Keratinocyte (primary cell): ENCODE measurements at regions not wholly inside any gene's neighbourhood (a gene's known extent, or its start where the extent isn't known, plus 50 kb on each side); places are given as distances from the start of the nearest gene placed in this dataset.

ENCODE experiments used
- DNase-seq: peaks from one replicate; pipeline ENCODE4 v3.0.0-alpha.2; 2011; ENCODE audit warnings: low read depth, missing footprints, low spot score
- FAIRE-seq: peaks from 2 replicates; lab custom pipeline; 2011; peaks lifted over from hg19 to GRCh38; lab: Jason Lieb, UNC
- H2AFZ ChIP-seq: 2 replicates; pipeline ENCODE4 v1.6.0; 2012; ENCODE audit warnings: low read length, control low read depth, inconsistent platforms; ENCODE audit not compliant: control insufficient read depth
- H3K27ac ChIP-seq: 2 replicates; pipeline ENCODE4 v1.5.1; 2011; ENCODE audit warnings: low read length; ENCODE audit not compliant: control insufficient read depth, insufficient read depth
- H3K27me3 ChIP-seq: 3 replicates; pipeline ENCODE4 v1.6.0; 2011; ENCODE audit warnings: low read length; ENCODE audit not compliant: control insufficient read depth, insufficient read depth; ENCODE audit errors: extremely low read depth
- H3K36me3 ChIP-seq, 2 experiments: 2 replicates in 1 of 2; 3 replicates in 1 of 2; pipeline ENCODE4 v1.5.1; 2011; ENCODE audit warnings: low read length in 2 of 2, mild to moderate bottlenecking in 1 of 2; ENCODE audit not compliant: control insufficient read depth in 2 of 2, insufficient read depth in 2 of 2; ENCODE audit errors: extremely low read depth in 1 of 2
- H3K4me1 ChIP-seq: 3 replicates; pipeline ENCODE4 v1.5.1; 2011; ENCODE audit warnings: low read length; ENCODE audit not compliant: control insufficient read depth, insufficient read depth; ENCODE audit errors: extremely low read depth
- H3K4me2 ChIP-seq: 3 replicates; pipeline ENCODE4 v1.6.0; 2011; ENCODE audit warnings: low read depth, low read length; ENCODE audit not compliant: control insufficient read depth, insufficient read depth; ENCODE audit errors: extremely low read depth
- H3K4me3 ChIP-seq, 3 experiments: fragments of 200-600 bp in 1 of 3; sonication (generic) in 1 of 3; 2 replicates in 2 of 3; 3 replicates in 1 of 3; pipeline ENCODE4 v1.5.1; 2011 to 2016; ENCODE audit warnings: low read length in 3 of 3, mild to moderate bottlenecking in 3 of 3, control low read depth in 2 of 3, inconsistent platforms in 1 of 3, low read depth in 1 of 3, mixed read lengths in 1 of 3, mixed run types in 1 of 3, moderate library complexity in 1 of 3; ENCODE audit not compliant: control insufficient read depth in 2 of 3, insufficient read depth in 2 of 3; ENCODE audit errors: extremely low read depth in 1 of 3
- H3K79me2 ChIP-seq: 2 replicates; pipeline ENCODE4 v1.6.0; 2012; ENCODE audit warnings: low read length; ENCODE audit not compliant: control insufficient read depth, insufficient read depth
- H3K9ac ChIP-seq: 3 replicates; pipeline ENCODE4 v1.6.0; 2011; ENCODE audit warnings: low read length; ENCODE audit not compliant: control insufficient read depth, insufficient read depth; ENCODE audit errors: extremely low read depth
- H3K9me1 ChIP-seq: 3 replicates; pipeline ENCODE4 v1.6.0; 2011; ENCODE audit warnings: low read length; ENCODE audit not compliant: control insufficient read depth, insufficient read depth; ENCODE audit errors: extremely low read depth
- H3K9me3 ChIP-seq: 2 replicates; pipeline ENCODE4 v1.5.1; 2012; ENCODE audit warnings: low read depth, low read length; ENCODE audit not compliant: control insufficient read depth
- H4K20me1 ChIP-seq: 3 replicates; pipeline ENCODE4 v1.6.0; 2011; ENCODE audit warnings: low read length; ENCODE audit not compliant: control insufficient read depth, insufficient read depth; ENCODE audit errors: extremely low read depth
- CTCF ChIP-seq, 3 experiments: IDR thresholded peaks in 1 of 3; conservative IDR thresholded peaks in 1 of 3; optimal IDR thresholded peaks in 1 of 3; 2 replicates in 2 of 3; 3 replicates in 1 of 3; pipeline versions ENCODE3 to v1.5.1; 2011; ENCODE audit warnings: low read length in 3 of 3, mild to moderate bottlenecking in 3 of 3, moderate library complexity in 2 of 3, control low read depth in 1 of 3, inconsistent platforms in 1 of 3; ENCODE audit not compliant: insufficient read depth in 2 of 3; ENCODE audit errors: extremely low read depth in 1 of 3
- EZH2 ChIP-seq: IDR thresholded peaks from one replicate; pipeline ENCODE4 v1.6.1; 2012; ENCODE audit warnings: inconsistent platforms, mild to moderate bottlenecking, low read length, moderate library complexity
- dilution Hi-C: fragments of 300-500 bp; cut with MboI; formaldehyde crosslinking; loops from one replicate; pipeline ENCODE4 v1.7.0; 2020; ENCODE audit warnings: low sequenced_read_pairs; ENCODE audit not compliant: extremely low pct_ligation_motif_present

- no peak for TF ChIP-seq CTCF (optimal IDR thresholded peaks at IDR 0.05 in 1 of 3, IDR thresholded peaks at IDR 0.05 in 1 of 3, conservative IDR thresholded peaks at IDR 0.05 in 1 of 3; ENCODE audit: extremely low read depth in 1 of 3, insufficient read depth in 2 of 3, low read length in 3 of 3)
- TF ChIP-seq EZH2 = no peak
- Histone ChIP-seq H3K4me1 (peaks cover 23% of the 10 kb centered on the region), H3K9me1 (no peaks in the 10 kb centered on the region), H3K9ac (no peak overlapping the region), H3K79me2 (no peaks in the 10 kb centered on the region), H3K4me2 (no peak overlapping the region), H4K20me1 (no peaks in the 10 kb centered on the region), H3K27me3 (no peaks in the 10 kb centered on the region), H2AFZ (no peak overlapping the region), H3K36me3 (no peaks in the 10 kb centered on the region), H3K9me3 (peaks cover 5% of the 10 kb centered on the region), H3K27ac (no peak overlapping the region), H3K4me3 (no peak overlapping the region)
- DNase-seq (no peak), FAIRE-seq (no peak)
- dilution Hi-C loops = no loop called here
Measured at GRCh38 chr5:1952021-1952420, 69.3 kb upstream of the IRX4 start.

GRCh38 chr5:1951165-1951816 is 68.6 kb upstream of the IRX4 start:
- Histone ChIP-seq H3K27me3 (no peaks in the 10 kb centered on the region), H3K9me1 (no peaks in the 10 kb centered on the region), H3K4me3 (no peak overlapping the region), H3K4me1 (peaks cover 23% of the 10 kb centered on the region), H2AFZ (no peak overlapping the region), H3K9ac (no peak overlapping the region), H3K36me3 (no peaks in the 10 kb centered on the region), H3K27ac (peak overlapping the region; percentile 96), H3K9me3 (peaks cover 5% of the 10 kb centered on the region), H3K4me2 (no peak overlapping the region), H3K79me2 (no peaks in the 10 kb centered on the region), H4K20me1 (no peaks in the 10 kb centered on the region)
- TF ChIP-seq CTCF (optimal IDR thresholded peaks at IDR 0.05 in 1 of 3, IDR thresholded peaks at IDR 0.05 in 1 of 3, conservative IDR thresholded peaks at IDR 0.05 in 1 of 3; ENCODE audit: extremely low read depth in 1 of 3, insufficient read depth in 2 of 3, low read length in 3 of 3) (no peak), EZH2 (no peak)
- FAIRE-seq = no peak
- dilution Hi-C loops = no loop called here
- DNase-seq = no peak
